ENCODE measurements at regions not wholly inside any gene's neighbourhood (a gene's known extent, or its start where the extent isn't known, plus 50 kb on each side); places are given as distances from the start of the nearest gene placed in this dataset.

- TF ChIP-seq CTCF (IDR thresholded peaks at IDR 0.05) (no peak), POLR2A (IDR thresholded peaks at IDR 0.05) (no peak)
- H3K4me1 ChIP-seq = no peaks in the 10 kb centered on the region
- H3K9me3 ChIP-seq = peaks cover 0 to 18% (median 8%) of the 10 kb centered on the region in 3 donors
- DNase-seq = no peak
- no peak overlapping the region for H3K27ac ChIP-seq
- H3K27me3 ChIP-seq = no peaks in the 10 kb centered on the region
- intact Hi-C loops (cut with DNase I) = no loop called here
- no peak overlapping the region for H3K4me3 ChIP-seq
- no peaks in the 10 kb centered on the region for H3K36me3 ChIP-seq
These were observed 2269.2 kb upstream of the PCDH20 start for GRCh38 chr13:63684822-63685221.

GRCh38 chr13:63680704-63681103, 2265.1 kb upstream of the PCDH20 start:
- Histone ChIP-seq H3K36me3 (no peaks in the 10 kb centered on the region), H3K4me3 (no peak overlapping the region), H3K27me3 (no peaks in the 10 kb centered on the region), H3K27ac (no peak overlapping the region), H3K9me3 (peaks cover 0 to 12% (median 0%) of the 10 kb centered on the region in 3 donors), H3K4me1 (no peaks in the 10 kb centered on the region)
- DNase-seq = no peak
- intact Hi-C loops (cut with DNase I) = no loop called here
- TF ChIP-seq CTCF (IDR thresholded peaks at IDR 0.05) = no peak
- TF ChIP-seq POLR2A (IDR thresholded peaks at IDR 0.05) = no peak
- 10 to 13% methylated on average over 1 of the region's 1 CpG for WGBS, 2 donors

GRCh38 chr13:63671296-63671695, 2255.6 kb upstream of the PCDH20 start:
- no peaks in the 10 kb centered on the region for H3K36me3 ChIP-seq
- intact Hi-C loops (cut with DNase I) = no loop called here
- no peaks in the 10 kb centered on the region for H3K27me3 ChIP-seq
- H3K9me3 ChIP-seq = no peaks in the 10 kb centered on the region
- H3K27ac ChIP-seq = no peak overlapping the region
- DNase-seq = no peak
- no peak overlapping the region for H3K4me3 ChIP-seq
- no peaks in the 10 kb centered on the region for H3K4me1 ChIP-seq
- no peak for TF ChIP-seq CTCF (IDR thresholded peaks at IDR 0.05)
- TF ChIP-seq POLR2A (IDR thresholded peaks at IDR 0.05) = no peak

- H3K36me3 ChIP-seq = no peaks in the 10 kb centered on the region
- H3K9me3 ChIP-seq = no peaks in the 10 kb centered on the region
- TF ChIP-seq CTCF (IDR thresholded peaks at IDR 0.05) (no peak), POLR2A (IDR thresholded peaks at IDR 0.05) (no peak)
- 88 to 96% methylated on average over 1 of the region's 1 CpG for WGBS, 2 donors
- no peak for DNase-seq
- no peak overlapping the region for H3K27ac ChIP-seq
- intact Hi-C loops (cut with DNase I) = no loop called here
- H3K4me3 ChIP-seq = no peak overlapping the region
- H3K27me3 ChIP-seq = no peaks in the 10 kb centered on the region
- H3K4me1 ChIP-seq = no peaks in the 10 kb centered on the region
These were observed 2235.7 kb upstream of the PCDH20 start for GRCh38 chr13:63651394-63651793.

GRCh38 chr13:63643543-63643942, 2227.9 kb upstream of the PCDH20 start:
- WGBS, 2 donors = 48 to 60% methylated on average over 1 of the region's 1 CpG
- no peaks in the 10 kb centered on the region for H3K36me3 ChIP-seq
- TF ChIP-seq CTCF (IDR thresholded peaks at IDR 0.05) (no peak), POLR2A (IDR thresholded peaks at IDR 0.05) (no peak)
- intact Hi-C loops (cut with DNase I) = no loop called here
- H3K27me3 ChIP-seq = no peaks in the 10 kb centered on the region
- H3K27ac ChIP-seq = no peak overlapping the region
- no peaks in the 10 kb centered on the region for H3K9me3 ChIP-seq
- H3K4me1 ChIP-seq = no peaks in the 10 kb centered on the region
- no peak for DNase-seq
- H3K4me3 ChIP-seq = no peak overlapping the region
